CD4-positive, alpha-beta T cell treated with Interleukin-4 for 4 hours (primary cell): ENCODE measurements at regions not wholly inside any gene's neighbourhood (a gene's known extent, or its start where the extent isn't known, plus 50 kb on each side); places are given as distances from the start of the nearest gene placed in this dataset.

Experiments used
- DNase-seq: peaks from one replicate; pipeline ENCODE4 v3.0.0-alpha.2; 2020

GRCh38 chr1:90650401-90650800 is 66.7 kb downstream of the BARHL2 start:
- no peak for DNase-seq

GRCh38 chr1:90640325-90640724 is 76.8 kb downstream of the BARHL2 start:
- DNase-seq, result no peak

GRCh38 chr1:90622666-90623065 is 94.4 kb downstream of the BARHL2 start:
- no peak for DNase-seq

GRCh38 chr1:90621986-90622385 is 95.1 kb downstream of the BARHL2 start:
- no peak for DNase-seq

- DNase-seq, result no peak
These were observed 100.7 kb downstream of the BARHL2 start for GRCh38 chr1:90616395-90616794.

GRCh38 chr1:90614872-90615271 is 102.2 kb downstream of the BARHL2 start:
- no peak for DNase-seq

- DNase-seq, result no peak
These were observed 103.7 kb downstream of the BARHL2 start for GRCh38 chr1:90613371-90613770.

- no peak for DNase-seq
These were observed 105.1 kb downstream of the BARHL2 start for GRCh38 chr1:90612033-90612432.

GRCh38 chr1:90607736-90608135 is 109.4 kb downstream of the BARHL2 start:
- no peak for DNase-seq

GRCh38 chr1:90605070-90605469 is 112.0 kb downstream of the BARHL2 start:
- DNase-seq, result no peak

GRCh38 chr1:90593312-90593711 is 123.8 kb downstream of the BARHL2 start:
- DNase-seq, result no peak

- no peak for DNase-seq
These were observed 125.1 kb downstream of the BARHL2 start for GRCh38 chr1:90591970-90592356.

GRCh38 chr1:90591355-90591969 is 125.6 kb downstream of the BARHL2 start:
- DNase-seq, result no peak

- DNase-seq, result no peak
These were observed 136.9 kb downstream of the BARHL2 start for GRCh38 chr1:90580176-90580575.

- peak; percentile 55 for DNase-seq
These were observed 137.8 kb downstream of the BARHL2 start for GRCh38 chr1:90579212-90579802.

GRCh38 chr1:90574692-90575370 is 142.3 kb downstream of the BARHL2 start:
- no peak for DNase-seq

GRCh38 chr1:90573736-90574135 is 143.4 kb downstream of the BARHL2 start:
- DNase-seq, result no peak

- no peak for DNase-seq
These were observed 144.7 kb downstream of the BARHL2 start for GRCh38 chr1:90572446-90572845.

GRCh38 chr1:90568436-90568835 is 148.7 kb downstream of the BARHL2 start:
- DNase-seq, result no peak

GRCh38 chr1:90564164-90564563 is 152.9 kb downstream of the BARHL2 start:
- no peak for DNase-seq

- DNase-seq, result no peak
These were observed 154.2 kb downstream of the BARHL2 start for GRCh38 chr1:90562892-90563291.

- DNase-seq, result no peak
These were observed 155.2 kb downstream of the BARHL2 start for GRCh38 chr1:90561911-90562310.

GRCh38 chr1:90561103-90561783 is 155.9 kb downstream of the BARHL2 start:
- DNase-seq, result no peak
